Erythroblast (primary cell): ENCODE measurements at regions not wholly inside any gene's neighbourhood (a gene's known extent, or its start where the extent isn't known, plus 50 kb on each side); places are given as distances from the start of the nearest gene placed in this dataset.

ENCODE experiments used
- GATA1 ChIP-seq: IDR thresholded peaks from 2 replicates; pipeline ENCODE4 v1.6.1; 2011; ENCODE audit warnings: low read depth, mild to moderate bottlenecking, control low read depth, low read length, moderate library complexity
- POLR2A ChIP-seq: IDR thresholded peaks from 2 replicates; pipeline ENCODE4 v1.6.1; 2011; ENCODE audit warnings: mild to moderate bottlenecking, low read length

- TF ChIP-seq POLR2A (no peak), GATA1 (no peak)
These were observed 57.2 kb upstream of the GATA6 start for GRCh38 chr18:22112215-22112614.
